SIG-M5 treated with dmso at 0.1 percent for 504 hours (cell line): ENCODE measurements at regions not wholly inside any gene's neighbourhood (a gene's known extent, or its start where the extent isn't known, plus 50 kb on each side); places are given as distances from the start of the nearest gene placed in this dataset.

Experiments
- DNase-seq: peaks from one replicate; lab custom pipeline; 2025; ENCODE audit not compliant: unreplicated experiment; lab: John Stamatoyannopoulos, UW

DNA sequence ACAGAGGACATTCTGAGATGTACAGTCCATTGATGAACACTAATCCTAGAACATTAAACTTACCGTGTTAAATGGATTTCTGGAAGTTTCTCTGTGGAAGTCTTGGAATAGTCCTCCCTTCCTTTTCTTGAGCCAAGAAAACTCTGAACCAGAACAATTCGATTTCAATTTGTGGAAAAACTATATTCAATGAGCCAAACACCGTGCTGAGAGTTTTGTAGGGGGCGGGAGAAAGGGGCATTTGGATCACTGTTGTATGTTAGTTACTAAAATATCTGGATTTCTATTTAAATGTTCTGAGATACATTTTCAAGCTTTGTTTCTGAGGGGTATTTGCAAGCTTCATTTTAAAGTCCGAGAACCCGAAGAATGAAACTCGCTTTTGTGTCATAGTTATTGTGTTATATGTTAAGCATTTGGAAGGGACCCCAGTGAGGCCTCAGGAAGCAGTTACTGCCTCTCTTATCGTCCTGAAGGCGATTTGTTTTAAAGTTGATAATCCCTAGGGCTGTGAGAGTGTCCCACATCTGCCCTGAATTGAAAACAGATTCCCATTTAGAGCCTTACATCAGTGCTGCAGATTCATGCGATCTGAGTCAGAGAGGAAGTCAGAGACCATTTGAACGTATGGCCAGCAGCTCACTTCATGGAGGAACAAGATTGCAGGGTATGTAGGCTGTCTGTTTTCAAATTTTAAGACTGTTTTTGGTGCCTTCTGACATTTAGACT lies 70.8 kb upstream of the SASH1 start:
- DNase-seq: no peak

DNA sequence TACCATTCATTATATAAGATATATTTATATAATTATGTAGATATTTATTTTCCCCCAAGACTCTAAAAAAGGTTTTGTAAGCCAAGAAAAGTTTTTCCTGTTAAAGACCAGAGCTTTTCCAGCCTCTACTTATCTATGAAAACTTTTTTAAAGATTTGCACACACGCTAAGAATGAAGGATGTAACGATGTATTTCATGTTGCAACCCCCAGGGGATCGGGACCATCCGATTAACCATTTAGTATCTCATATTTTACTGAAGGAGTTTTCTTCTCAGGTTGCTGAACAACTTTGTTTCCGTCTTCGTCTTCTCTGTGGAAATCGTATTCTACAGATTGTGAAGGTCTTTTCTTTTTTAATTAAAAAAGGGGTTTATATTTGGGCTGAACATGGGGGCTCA lies 70.0 kb upstream of the SASH1 start:
- DNase-seq: no peak

DNA sequence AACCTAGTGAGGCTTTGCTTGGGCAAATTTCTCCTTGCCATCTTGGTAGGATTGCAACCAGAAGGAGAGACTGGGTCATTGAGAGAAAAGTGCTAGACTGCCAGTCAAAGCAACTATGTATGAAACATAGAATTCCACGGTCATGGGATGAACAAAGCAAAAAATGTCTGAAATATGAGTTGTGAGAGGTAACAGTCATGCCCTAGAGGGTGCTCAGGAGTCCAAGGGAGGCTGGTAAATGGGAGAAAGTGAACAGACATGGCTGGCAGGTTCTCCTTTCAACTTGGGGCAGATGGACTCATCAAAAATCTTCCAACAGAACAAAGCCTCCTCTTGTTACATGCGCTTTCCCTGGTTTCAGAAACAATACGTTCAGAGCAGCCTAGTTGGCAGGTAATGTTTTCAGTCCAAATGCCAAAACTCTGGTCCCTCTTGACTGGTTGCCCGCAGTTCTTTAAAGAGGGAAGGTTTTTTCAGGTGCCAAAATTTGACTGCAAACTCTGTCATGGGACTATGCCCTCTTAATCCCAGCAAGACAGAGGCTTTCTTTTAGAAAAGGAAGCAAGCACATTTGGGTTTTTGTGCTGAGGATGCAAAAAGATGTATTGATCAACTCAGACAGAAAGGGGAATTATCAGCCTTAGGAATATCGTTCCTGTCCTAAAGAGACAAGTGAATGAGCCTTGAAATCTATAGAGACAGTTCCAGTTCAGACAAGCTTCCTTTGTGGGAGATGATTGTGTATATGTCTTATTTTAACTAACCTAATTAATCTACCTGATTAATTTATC lies 68.5 kb upstream of the SASH1 start:
- no peak for DNase-seq

DNA sequence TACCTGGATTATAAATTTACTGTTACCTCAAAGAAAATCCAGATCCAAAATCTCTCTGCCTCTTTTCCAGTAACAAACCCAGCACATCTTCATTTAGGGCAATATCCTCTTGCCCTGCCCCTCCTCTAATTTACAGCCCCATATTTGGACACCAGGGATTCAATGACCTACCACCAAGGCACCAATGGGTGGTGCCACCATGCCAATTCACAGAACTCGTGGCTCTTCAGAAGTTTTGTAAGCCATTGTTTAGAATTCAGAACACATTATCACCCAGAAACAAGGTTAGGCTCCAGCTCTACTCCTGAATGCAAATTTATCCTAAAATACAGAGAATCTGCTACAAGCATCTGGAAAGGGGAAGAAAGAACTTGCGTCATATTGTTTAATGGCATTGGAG lies 67.8 kb upstream of the SASH1 start:
- DNase-seq: no peak

DNA sequence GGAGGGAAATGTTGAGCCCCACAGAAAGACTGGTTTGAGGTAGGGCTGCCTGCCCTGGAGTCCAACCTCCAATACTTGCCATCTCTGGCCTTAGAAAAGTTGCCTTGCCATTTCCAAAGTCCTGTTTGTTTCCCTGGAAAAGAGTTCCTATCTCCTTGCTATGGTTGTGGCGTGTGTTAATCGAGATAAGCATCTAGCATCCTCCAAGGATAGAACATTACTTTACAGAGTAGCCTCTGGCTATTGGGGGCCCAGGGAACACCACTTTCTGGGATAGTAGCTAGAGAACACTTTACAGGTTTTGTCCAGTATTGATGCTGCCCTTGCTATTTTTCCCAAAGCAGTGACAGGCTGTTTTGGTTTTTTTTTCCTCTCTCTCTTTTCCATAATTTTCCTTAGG lies 57.4 kb upstream of the SASH1 start:
- DNase-seq: no peak

DNA sequence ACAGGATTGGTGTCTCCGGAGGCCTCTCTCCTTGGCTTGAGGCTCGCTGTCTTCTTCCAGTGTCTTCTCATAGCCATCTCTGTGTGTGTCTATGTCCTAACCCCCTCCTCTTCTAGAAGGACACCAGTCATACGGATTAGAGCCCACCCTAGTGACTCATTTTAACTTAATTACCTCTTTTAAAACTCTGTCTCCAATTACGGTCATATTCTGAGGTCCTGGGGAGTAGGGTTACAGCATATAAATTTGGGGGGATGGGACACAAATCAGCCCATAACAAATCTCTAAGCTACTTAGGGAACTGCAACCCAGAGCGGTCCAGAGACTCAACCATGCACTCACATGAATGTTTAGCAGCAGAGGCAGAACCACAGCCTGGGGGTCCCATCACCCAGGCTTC lies 56.1 kb upstream of the SASH1 start:
- DNase-seq: no peak

DNA sequence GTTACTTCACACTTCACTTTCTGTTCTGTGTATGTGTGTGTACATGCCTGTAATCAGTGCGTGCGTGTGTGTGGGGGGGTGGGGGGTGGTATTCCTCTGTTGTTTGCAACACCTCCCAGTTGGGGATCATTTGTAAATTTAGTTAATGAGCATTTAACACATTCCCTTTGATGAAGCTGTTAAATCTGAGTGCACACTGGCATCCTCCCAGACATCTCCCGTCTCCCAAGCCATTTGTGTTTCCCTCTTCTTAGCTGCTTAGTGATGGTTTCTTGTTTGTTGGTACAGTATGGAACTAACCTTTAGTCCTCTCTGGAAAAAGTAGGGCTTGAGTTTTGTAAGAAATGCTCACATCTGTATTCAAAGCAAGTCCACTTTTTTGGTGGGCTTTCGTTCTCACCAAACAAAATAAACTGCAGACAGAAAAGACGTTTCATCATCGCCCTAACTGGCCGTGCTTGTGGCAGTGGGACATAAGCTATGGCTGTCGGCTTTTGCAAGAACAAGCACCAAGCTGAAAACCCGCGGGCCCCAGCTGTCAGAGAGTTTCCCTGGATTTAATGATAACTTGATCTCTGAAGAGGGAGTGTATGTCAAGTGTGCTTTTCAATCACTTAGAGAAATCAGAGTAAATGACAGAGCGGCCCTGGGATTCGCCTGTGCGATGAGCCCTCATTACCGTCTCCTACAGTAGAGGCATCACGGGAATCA lies 54.9 kb upstream of the SASH1 start:
- no peak for DNase-seq

DNA sequence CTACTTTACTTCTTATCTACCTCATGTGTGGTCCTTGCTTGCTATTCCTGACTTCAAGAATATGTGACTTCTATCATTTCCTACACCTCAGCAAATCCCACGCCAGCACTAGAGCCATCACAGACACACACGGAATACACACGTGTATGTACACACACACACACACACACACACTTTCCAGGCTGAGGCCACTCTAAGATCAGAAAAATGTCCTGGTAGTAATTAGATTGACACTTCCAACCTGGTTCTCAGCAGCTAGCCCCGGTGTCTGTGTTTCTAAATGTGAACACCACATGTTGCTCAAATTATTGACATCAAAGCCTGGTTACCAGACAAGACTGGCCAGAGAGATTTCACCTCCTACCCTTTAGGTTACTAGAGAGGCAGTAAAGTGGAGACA lies 54.1 kb upstream of the SASH1 start:
- no peak for DNase-seq

DNA sequence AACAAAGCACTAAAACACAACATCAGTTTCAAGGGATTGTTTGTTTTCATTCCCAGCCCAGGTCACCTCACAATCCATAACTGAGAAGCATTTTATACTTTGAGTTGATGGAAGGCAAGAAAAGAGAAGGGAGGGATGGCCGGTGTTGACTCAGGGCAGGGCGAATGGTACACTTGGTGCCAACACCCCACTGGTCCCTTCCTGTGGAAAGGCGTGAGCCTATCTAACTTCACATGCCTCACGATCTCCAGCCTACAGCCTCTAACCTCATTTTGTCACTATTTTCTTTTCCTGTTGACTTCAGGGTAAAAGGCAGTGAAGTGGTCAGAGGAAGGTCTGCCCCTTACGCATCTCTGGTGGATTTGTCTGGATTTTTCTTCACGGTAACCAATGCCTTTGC lies 53.5 kb upstream of the SASH1 start:
- no peak for DNase-seq

DNA sequence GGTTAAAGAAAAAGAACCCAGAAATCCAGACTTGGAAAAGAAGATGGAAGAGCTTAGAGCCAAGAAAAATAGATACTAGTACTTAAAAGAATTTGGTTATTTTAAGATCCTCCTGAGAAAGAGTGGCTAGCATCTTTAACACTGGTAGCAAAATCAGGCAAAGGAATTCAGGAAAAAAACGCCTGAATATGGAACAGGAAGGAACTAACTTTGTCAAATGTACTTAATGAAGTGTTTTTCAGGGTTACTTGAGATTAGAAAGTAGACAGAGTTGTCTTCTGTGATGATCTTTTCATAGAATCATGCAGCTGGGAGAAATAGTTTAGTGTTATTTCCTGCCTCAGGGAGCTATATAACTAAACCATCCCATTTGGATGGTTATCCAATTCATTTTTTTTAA lies 50.8 kb upstream of the SASH1 start:
- DNase-seq: no peak
